BJ (cell line): ENCODE measurements at regions not wholly inside any gene's neighbourhood (a gene's known extent, or its start where the extent isn't known, plus 50 kb on each side); places are given as distances from the start of the nearest gene placed in this dataset.

Experiments used
- CTCF ChIA-PET: fragments of 350-600 bp; formaldehyde crosslinking; extraction: SDS; loops from one replicate; lab custom pipeline; 2021; ENCODE audit warnings: antibody characterized with exemption, inconsistent platforms; lab: Yijun Ruan, JAX
- POLR2A ChIA-PET: fragments of 300-600 bp; sonication (Branson Sonifier 250); formaldehyde crosslinking; extraction: SDS; loops from one replicate; lab custom pipeline; 2021; ENCODE audit warnings: antibody characterized with exemption; lab: Charles Lee
- DNase-seq: peaks from one replicate; pipeline ENCODE4 v3.0.0-alpha.2; 2011; ENCODE audit warnings: low read depth
- H3K27me3 ChIP-seq: 2 replicates; pipeline ENCODE4 v1.6.0; 2011; ENCODE audit warnings: low read length; ENCODE audit not compliant: control insufficient read depth, insufficient read depth
- H3K36me3 ChIP-seq: 2 replicates; pipeline ENCODE4 v1.5.1; 2011; ENCODE audit warnings: low read length; ENCODE audit not compliant: control insufficient read depth, insufficient read depth
- H3K4me3 ChIP-seq: 2 replicates; pipeline ENCODE4 v1.5.1; 2011; ENCODE audit warnings: low read depth, mild to moderate bottlenecking, control low read depth, low read length
- TF ChIP-seq, protein P1 (sequence below): IDR thresholded peaks from 2 replicates; pipeline ENCODE4 v1.5.1; 2011; ENCODE audit warnings: low read depth, mild to moderate bottlenecking, control low read depth, inconsistent platforms, low read length, moderate library complexity; ENCODE audit not compliant: insufficient read depth

DNA sequence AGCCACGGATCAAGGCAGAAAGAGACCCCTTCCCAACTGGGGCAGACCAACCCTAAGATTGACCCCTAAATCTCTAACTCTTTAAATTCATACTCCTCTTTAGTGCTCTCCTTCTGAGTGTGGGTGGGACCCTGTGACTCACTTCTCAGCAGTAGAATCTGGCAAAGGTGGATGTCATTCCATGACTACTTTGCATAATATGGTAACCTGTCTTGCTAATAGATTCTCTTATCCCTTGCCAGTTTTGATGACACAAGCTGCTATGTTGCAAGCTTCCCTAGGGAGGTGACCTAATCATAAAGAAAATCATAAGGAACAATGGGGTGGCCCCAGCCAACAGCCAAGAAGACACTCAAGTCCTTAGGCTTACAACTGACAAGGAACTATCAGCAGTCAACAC lies 155.4 kb upstream of the VWC2 start:
- TF ChIP-seq, protein P1, sequence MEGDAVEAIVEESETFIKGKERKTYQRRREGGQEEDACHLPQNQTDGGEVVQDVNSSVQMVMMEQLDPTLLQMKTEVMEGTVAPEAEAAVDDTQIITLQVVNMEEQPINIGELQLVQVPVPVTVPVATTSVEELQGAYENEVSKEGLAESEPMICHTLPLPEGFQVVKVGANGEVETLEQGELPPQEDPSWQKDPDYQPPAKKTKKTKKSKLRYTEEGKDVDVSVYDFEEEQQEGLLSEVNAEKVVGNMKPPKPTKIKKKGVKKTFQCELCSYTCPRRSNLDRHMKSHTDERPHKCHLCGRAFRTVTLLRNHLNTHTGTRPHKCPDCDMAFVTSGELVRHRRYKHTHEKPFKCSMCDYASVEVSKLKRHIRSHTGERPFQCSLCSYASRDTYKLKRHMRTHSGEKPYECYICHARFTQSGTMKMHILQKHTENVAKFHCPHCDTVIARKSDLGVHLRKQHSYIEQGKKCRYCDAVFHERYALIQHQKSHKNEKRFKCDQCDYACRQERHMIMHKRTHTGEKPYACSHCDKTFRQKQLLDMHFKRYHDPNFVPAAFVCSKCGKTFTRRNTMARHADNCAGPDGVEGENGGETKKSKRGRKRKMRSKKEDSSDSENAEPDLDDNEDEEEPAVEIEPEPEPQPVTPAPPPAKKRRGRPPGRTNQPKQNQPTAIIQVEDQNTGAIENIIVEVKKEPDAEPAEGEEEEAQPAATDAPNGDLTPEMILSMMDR, result no peak
- no peak for DNase-seq
- ChIA-PET CTCF (no interaction called here), POLR2A (no interaction called here)
- H3K4me3 ChIP-seq, result no peak overlapping the region
- H3K27me3 ChIP-seq, result no peaks in the 10 kb centered on the region
- no peaks in the 10 kb centered on the region for H3K36me3 ChIP-seq

GRCh38 chr7:49623943-49624342 lies 149.5 kb upstream of the VWC2 start:
- DNase-seq, result no peak
- ChIA-PET CTCF (no interaction called here), POLR2A (no interaction called here)
- Histone ChIP-seq H3K36me3 (no peaks in the 10 kb centered on the region), H3K27me3 (no peaks in the 10 kb centered on the region), H3K4me3 (no peak overlapping the region)
- TF ChIP-seq, protein P1, result no peak

DNA sequence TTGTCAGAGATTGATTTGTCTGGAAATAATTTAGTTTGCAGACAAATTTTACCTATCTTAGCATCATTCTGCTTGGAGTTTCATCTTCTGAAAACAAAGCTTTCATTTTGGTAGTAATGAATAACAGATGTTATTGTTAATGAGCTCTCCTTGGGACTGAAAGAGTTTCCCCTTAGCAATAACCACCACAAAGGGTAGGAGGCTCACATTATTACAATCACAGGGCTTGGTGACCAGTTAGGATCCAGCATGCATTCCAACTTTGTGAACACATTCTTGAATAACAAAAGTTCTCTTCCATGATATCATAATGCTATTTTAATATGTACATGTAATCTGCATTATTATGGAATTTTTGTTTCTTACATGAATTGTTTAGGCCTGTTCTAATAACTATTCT lies 148.8 kb upstream of the VWC2 start:
- TF ChIP-seq, protein P1, result no peak
- DNase-seq, result no peak
- no peak overlapping the region for H3K4me3 ChIP-seq
- ChIA-PET POLR2A (no interaction called here), CTCF (interaction anchor here (0.7 to 1.0 kb wide), 2 partner anchors 13 to 1094 kb away, joined by 3 read pairs; no protein-coding TSS in a partner anchor)
- H3K36me3 ChIP-seq, result no peaks in the 10 kb centered on the region
- no peaks in the 10 kb centered on the region for H3K27me3 ChIP-seq

- H3K27me3 ChIP-seq, result no peaks in the 10 kb centered on the region
- POLR2A ChIA-PET, result no interaction called here
Measured at GRCh38 chr7:49630513-49630912, 142.9 kb upstream of the VWC2 start.

GRCh38 chr7:49631071-49631815 lies 142.2 kb upstream of the VWC2 start:
- POLR2A ChIA-PET, result no interaction called here
- Histone ChIP-seq H3K36me3 (no peaks in the 10 kb centered on the region), H3K4me3 (no peak overlapping the region), H3K27me3 (no peaks in the 10 kb centered on the region)
- no peak for DNase-seq
- TF ChIP-seq, protein P1, result no peak
- CTCF ChIA-PET, result no interaction called here

More at GRCh38 chr7:49630513-49630912, 142.9 kb upstream of the VWC2 start:
- CTCF ChIA-PET, result no interaction called here
- Histone ChIP-seq H3K4me3 (no peak overlapping the region), H3K36me3 (no peaks in the 10 kb centered on the region)
- TF ChIP-seq, protein P1, result no peak
- DNase-seq, result no peak
